DND-41 (cell line): ENCODE measurements at regions not wholly inside any gene's neighbourhood (a gene's known extent, or its start where the extent isn't known, plus 50 kb on each side); places are given as distances from the start of the nearest gene placed in this dataset.

ENCODE experiments used
- ATAC-seq: fragments of 200-7000 bp; cut with Tn5 transposase; 3 replicates; pipeline ENCODE4 v1.9.1; 2021; ENCODE audit warnings: low read depth; ENCODE audit not compliant: insufficient read depth
- DNase-seq: peaks from one replicate; pipeline ENCODE4 v3.0.0-alpha.2; 2020
- H2AFZ ChIP-seq: 2 replicates; pipeline ENCODE4 v1.6.0; 2012; ENCODE audit warnings: low read depth, low read length
- H3K27ac ChIP-seq: 2 replicates; pipeline ENCODE4 v1.5.1; 2012; ENCODE audit warnings: low read length, inconsistent platforms
- H3K27me3 ChIP-seq: fragments of 200-600 bp; sonication (generic); 2 replicates; pipeline ENCODE4 v1.6.0; 2012; ENCODE audit warnings: low read length, mild to moderate bottlenecking, inconsistent platforms; ENCODE audit not compliant: insufficient read depth, poor library complexity
- H3K36me3 ChIP-seq: 2 replicates; pipeline ENCODE4 v1.5.1; 2012; ENCODE audit warnings: low read length, inconsistent platforms; ENCODE audit not compliant: insufficient read depth
- H3K4me1 ChIP-seq: 2 replicates; pipeline ENCODE4 v1.5.1; 2012; ENCODE audit warnings: mild to moderate bottlenecking, low read length; ENCODE audit not compliant: insufficient read depth
- H3K4me2 ChIP-seq: 2 replicates; pipeline ENCODE4 v1.6.0; 2012; ENCODE audit warnings: mild to moderate bottlenecking, moderate library complexity, low read length, inconsistent platforms; ENCODE audit not compliant: insufficient read depth
- H3K4me3 ChIP-seq, 2 experiments: fragments of 200-600 bp in 1 of 2; shearing (Covaris generic) in 1 of 2; 2 replicates each; pipeline ENCODE4 v1.5.1; 2012 to 2016; ENCODE audit warnings: inconsistent platforms in 2 of 2, low read length in 2 of 2, mild to moderate bottlenecking in 2 of 2, low read depth in 1 of 2, moderate library complexity in 1 of 2
- H3K79me2 ChIP-seq: 2 replicates; pipeline ENCODE4 v1.6.0; 2012; ENCODE audit warnings: low read length, inconsistent platforms; ENCODE audit not compliant: insufficient read depth
- H3K9ac ChIP-seq: 2 replicates; pipeline ENCODE4 v1.6.0; 2012; ENCODE audit warnings: low read depth, mild to moderate bottlenecking, inconsistent platforms, low read length, moderate library complexity
- H3K9me3 ChIP-seq: 2 replicates; pipeline ENCODE4 v1.5.1; 2012; ENCODE audit warnings: low read length, moderate library complexity, mild to moderate bottlenecking, inconsistent platforms; ENCODE audit not compliant: insufficient read depth, severe bottlenecking
- H4K20me1 ChIP-seq: 2 replicates; pipeline ENCODE4 v1.6.0; 2012; ENCODE audit warnings: low read length; ENCODE audit not compliant: insufficient read depth
- CTCF ChIP-seq: IDR thresholded peaks from 2 replicates; pipeline ENCODE4 v1.5.1; 2012; ENCODE audit warnings: borderline replicate concordance, low read length, moderate library complexity, mild to moderate bottlenecking; ENCODE audit not compliant: poor library complexity, severe bottlenecking; ENCODE audit errors: extremely low read depth
- EZH2 ChIP-seq: IDR thresholded peaks from 3 replicates; pipeline ENCODE4 v1.6.1; 2012; ENCODE audit warnings: borderline replicate concordance, low read depth, mild to moderate bottlenecking, moderate library complexity, low read length, inconsistent platforms; ENCODE audit not compliant: severe bottlenecking

GRCh38 chr6:132228894-132229293 lies 172.4 kb downstream of the MOXD1 start:
- H4K20me1 ChIP-seq, result no peaks in the 10 kb centered on the region
- no peak overlapping the region for H3K4me2 ChIP-seq
- no peak overlapping the region for H3K27ac ChIP-seq
- no peaks in the 10 kb centered on the region for H3K79me2 ChIP-seq
- DNase-seq (no peak), ATAC-seq (no peak)
- no peaks in the 10 kb centered on the region for H3K27me3 ChIP-seq
- H3K36me3 ChIP-seq, result no peaks in the 10 kb centered on the region
- H3K4me3 ChIP-seq, result no peak overlapping the region
- TF ChIP-seq CTCF (no peak), EZH2 (no peak)
- H3K9me3 ChIP-seq, result no peaks in the 10 kb centered on the region
- H2AFZ ChIP-seq, result no peak overlapping the region
- no peak overlapping the region for H3K9ac ChIP-seq
- H3K4me1 ChIP-seq, result no peaks in the 10 kb centered on the region

- Histone ChIP-seq H2AFZ (no peak overlapping the region), H3K27me3 (no peaks in the 10 kb centered on the region), H3K9ac (no peak overlapping the region), H3K4me1 (no peaks in the 10 kb centered on the region), H3K36me3 (no peaks in the 10 kb centered on the region), H3K79me2 (no peaks in the 10 kb centered on the region), H3K27ac (no peak overlapping the region), H3K9me3 (no peaks in the 10 kb centered on the region), H3K4me3 (no peak overlapping the region), H4K20me1 (no peaks in the 10 kb centered on the region), H3K4me2 (no peak overlapping the region)
- ATAC-seq, result no peak
- no peak for TF ChIP-seq EZH2
- no peak for TF ChIP-seq CTCF
- no peak for DNase-seq
These were observed 173.4 kb downstream of the MOXD1 start for GRCh38 chr6:132227904-132228303.

- Histone ChIP-seq H3K79me2 (no peaks in the 10 kb centered on the region), H3K27me3 (no peaks in the 10 kb centered on the region), H3K36me3 (no peaks in the 10 kb centered on the region), H3K9ac (no peak overlapping the region), H2AFZ (no peak overlapping the region), H3K4me3 (no peak overlapping the region), H3K4me2 (no peak overlapping the region), H3K4me1 (no peaks in the 10 kb centered on the region), H3K27ac (no peak overlapping the region), H3K9me3 (no peaks in the 10 kb centered on the region), H4K20me1 (no peaks in the 10 kb centered on the region)
- no peak for DNase-seq
- no peak for TF ChIP-seq EZH2
- TF ChIP-seq CTCF, result no peak
- ATAC-seq, result no peak
These were observed 176.3 kb downstream of the MOXD1 start for GRCh38 chr6:132224943-132225342.

- Histone ChIP-seq H3K27me3 (peaks cover 2% of the 10 kb centered on the region), H3K4me3 (no peak overlapping the region), H3K9me3 (no peaks in the 10 kb centered on the region), H3K79me2 (no peaks in the 10 kb centered on the region), H2AFZ (no peak overlapping the region), H3K27ac (no peak overlapping the region), H4K20me1 (no peaks in the 10 kb centered on the region), H3K4me1 (no peaks in the 10 kb centered on the region), H3K36me3 (no peaks in the 10 kb centered on the region), H3K4me2 (no peak overlapping the region), H3K9ac (no peak overlapping the region)
- ATAC-seq, result no peak
- TF ChIP-seq EZH2 (no peak), CTCF (no peak)
- DNase-seq, result no peak
These were observed 180.5 kb downstream of the MOXD1 start for GRCh38 chr6:132220800-132221199.
